Neuronal stem cell (in vitro differentiated cells): ENCODE measurements at regions not wholly inside any gene's neighbourhood (a gene's known extent, or its start where the extent isn't known, plus 50 kb on each side); places are given as distances from the start of the nearest gene placed in this dataset.

Experiments
- DNase-seq: peaks from one replicate; pipeline ENCODE4 v3.0.0-alpha.2; 2013; ENCODE audit warnings: low spot score
- H2AFZ ChIP-seq: one replicate; pipeline ENCODE4 v1.6.1; 2013; ENCODE audit warnings: mild to moderate bottlenecking, low read length, inconsistent platforms
- H2AK5ac ChIP-seq: 2 replicates; pipeline ENCODE4 v1.6.1; 2013; ENCODE audit warnings: low read depth, mild to moderate bottlenecking, inconsistent platforms, low read length, moderate library complexity, mixed read lengths
- H2BK120ac ChIP-seq: 2 replicates; pipeline ENCODE4 v1.6.1; 2013; ENCODE audit warnings: low read depth, mild to moderate bottlenecking, inconsistent platforms, low read length, moderate library complexity, mixed read lengths
- H2BK12ac ChIP-seq: one replicate; pipeline ENCODE4 v1.6.1; 2013; ENCODE audit warnings: low read length, inconsistent platforms
- H2BK15ac ChIP-seq: 2 replicates; pipeline ENCODE4 v1.6.1; 2013; ENCODE audit warnings: mild to moderate bottlenecking, low read length, inconsistent platforms, mixed read lengths
- H2BK5ac ChIP-seq: one replicate; pipeline ENCODE4 v1.6.1; 2013; ENCODE audit warnings: inconsistent platforms, mild to moderate bottlenecking, low read length, moderate library complexity
- H3K14ac ChIP-seq: one replicate; pipeline ENCODE4 v1.6.1; 2013; ENCODE audit warnings: low read length, inconsistent platforms
- H3K18ac ChIP-seq: 2 replicates; pipeline ENCODE4 v1.6.1; 2013; ENCODE audit warnings: low read length, inconsistent platforms
- H3K23ac ChIP-seq: 2 replicates; pipeline ENCODE4 v1.6.1; 2013; ENCODE audit warnings: low read depth, mild to moderate bottlenecking, mixed read lengths, low read length, inconsistent platforms; ENCODE audit not compliant: poor library complexity
- H3K27ac ChIP-seq: replicated peaks from 3 replicates; pipeline ENCODE4 v1.5.1; 2013; ENCODE audit warnings: low read length, inconsistent platforms
- H3K27me3 ChIP-seq, 3 experiments: 2 replicates each; pipeline ENCODE4 v1.6.1; 2013; ENCODE audit warnings: low read length in 3 of 3, mild to moderate bottlenecking in 2 of 3, inconsistent platforms in 1 of 3, low read depth in 1 of 3, mixed read lengths in 1 of 3, moderate library complexity in 1 of 3; ENCODE audit not compliant: control insufficient read depth in 3 of 3, insufficient read depth in 3 of 3
- H3K36me3 ChIP-seq, 2 donors: replicated peaks in 1 of 2; 2 replicates each; pipeline ENCODE4 v1.6.1; 2013; ENCODE audit warnings: low read length in 2 of 2; ENCODE audit not compliant: control insufficient read depth in 2 of 2, insufficient read depth in 2 of 2
- H3K4ac ChIP-seq: 2 replicates; pipeline ENCODE4 v1.6.1; 2013; ENCODE audit warnings: inconsistent platforms, mild to moderate bottlenecking, low read length, moderate library complexity
- H3K4me1 ChIP-seq, 2 donors: 1 replicate in 1 of 2; 2 replicates in 1 of 2; pipeline ENCODE4 v1.6.1; 2013; ENCODE audit warnings: low read length in 2 of 2, low read depth in 1 of 2; ENCODE audit not compliant: control insufficient read depth in 2 of 2, insufficient read depth in 1 of 2
- H3K4me2 ChIP-seq: one replicate; pipeline ENCODE4 v1.6.1; 2013; ENCODE audit warnings: mild to moderate bottlenecking, low read length, inconsistent platforms; ENCODE audit not compliant: insufficient read depth, poor library complexity, severe bottlenecking
- H3K4me3 ChIP-seq, 2 donors: 2 replicates each; pipeline ENCODE4 v1.5.1; 2013; ENCODE audit warnings: low read length in 2 of 2, mild to moderate bottlenecking in 2 of 2, inconsistent platforms in 1 of 2, moderate library complexity in 1 of 2
- H3K79me1 ChIP-seq: one replicate; pipeline ENCODE4 v1.6.1; 2013; ENCODE audit warnings: low read depth, mild to moderate bottlenecking, inconsistent platforms, low read length, moderate library complexity
- H3K9ac ChIP-seq: one replicate; pipeline ENCODE4 v1.6.1; 2013; ENCODE audit warnings: mild to moderate bottlenecking, low read depth, low read length, inconsistent platforms; ENCODE audit not compliant: poor library complexity
- H3K9me3 ChIP-seq, 2 donors: replicated peaks in 1 of 2; 2 replicates each; pipeline versions ENCODE3 to v1.6.1; 2013; ENCODE audit warnings: low read length in 2 of 2, mild to moderate bottlenecking in 2 of 2, inconsistent platforms in 1 of 2, low read depth in 1 of 2, mixed read lengths in 1 of 2, moderate library complexity in 1 of 2; ENCODE audit not compliant: control insufficient read depth in 2 of 2, insufficient read depth in 1 of 2
- H4K8ac ChIP-seq: one replicate; pipeline ENCODE4 v1.6.1; 2013; ENCODE audit warnings: low read depth, mild to moderate bottlenecking, inconsistent platforms, low read length, moderate library complexity
- H4K91ac ChIP-seq: one replicate; pipeline ENCODE4 v1.6.1; 2013; ENCODE audit warnings: low read length, low read depth, mild to moderate bottlenecking, inconsistent platforms; ENCODE audit not compliant: poor library complexity
- WGBS, 2 donors: extraction: QIAGEN DNeasy Blood & Tissue Kit; methylation state at CpG; one replicate each; pipeline ENCODE4 v1.1.7; 2013; ENCODE audit warnings: missing lambda C conversion rate in 2 of 2, mixed read lengths in 1 of 2; ENCODE audit not compliant: insufficient read length in 2 of 2, insufficient replicate concordance in 1 of 2; ENCODE audit errors: extremely low coverage in 2 of 2; 5-methylcytosine and 5-hydroxymethylcytosine counted together

GRCh38 chr4:148563684-148564083, 121.5 kb upstream of the NR3C2 start:
- no peak overlapping the region for H2BK15ac ChIP-seq
- H3K27me3 ChIP-seq: no peaks in the 10 kb centered on the region
- H2AFZ ChIP-seq: no peak overlapping the region
- H3K9ac ChIP-seq: no peak overlapping the region
- no peak overlapping the region for H3K14ac ChIP-seq
- H3K18ac ChIP-seq: no peak overlapping the region
- H2BK5ac ChIP-seq: no peak overlapping the region
- H3K36me3 ChIP-seq: no peaks in the 10 kb centered on the region
- H3K27ac ChIP-seq: no peak overlapping the region
- no peak overlapping the region for H2AK5ac ChIP-seq
- no CpG with 5 or more reads among the region's 3 CpGs for WGBS, 2 donors
- H3K4me2 ChIP-seq: no peak overlapping the region
- no peak overlapping the region for H3K4me3 ChIP-seq
- H2BK120ac ChIP-seq: no peak overlapping the region
- H3K23ac ChIP-seq: no peak overlapping the region
- no peak overlapping the region for H2BK12ac ChIP-seq
- DNase-seq: no peak
- H4K91ac ChIP-seq: no peak overlapping the region
- no peak overlapping the region for H4K8ac ChIP-seq
- H3K4me1 ChIP-seq: peaks cover 0 to 1% of the 10 kb centered on the region in 2 donors
- no peaks in the 10 kb centered on the region for H3K79me1 ChIP-seq
- no peaks in the 10 kb centered on the region for H3K9me3 ChIP-seq
- no peak overlapping the region for H3K4ac ChIP-seq

DNA sequence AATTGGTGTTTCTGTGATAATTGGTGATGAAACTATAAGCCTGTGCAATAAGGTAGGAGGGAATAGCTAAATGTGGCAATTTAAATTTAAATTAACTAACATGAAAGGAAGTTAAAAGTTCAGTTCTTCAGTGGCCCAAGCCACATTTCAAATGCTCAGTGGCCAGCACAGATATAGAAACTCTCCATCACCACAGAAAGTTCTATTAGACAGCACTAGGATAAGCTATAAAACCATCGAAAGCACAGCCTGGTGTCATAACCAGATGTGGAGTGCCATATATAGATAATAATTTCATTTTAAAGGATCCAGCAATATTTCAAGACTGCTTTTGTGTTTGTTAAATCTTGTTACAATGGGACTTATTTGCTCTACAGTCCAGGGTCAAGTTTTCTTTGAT, 119.3 kb upstream of the NR3C2 start:
- no peak for DNase-seq
- Histone ChIP-seq H2BK120ac (no peak overlapping the region), H3K79me1 (no peaks in the 10 kb centered on the region), H3K27ac (no peak overlapping the region), H4K91ac (no peak overlapping the region), H3K14ac (no peak overlapping the region), H3K9ac (no peak overlapping the region), H3K9me3 (no peaks in the 10 kb centered on the region), H3K27me3 (no peaks in the 10 kb centered on the region), H3K4me3 (no peak overlapping the region), H4K8ac (no peak overlapping the region), H3K4ac (no peak overlapping the region), H3K4me2 (no peak overlapping the region), H2BK5ac (no peak overlapping the region), H2AK5ac (no peak overlapping the region), H3K36me3 (no peaks in the 10 kb centered on the region), H2AFZ (no peak overlapping the region), H3K4me1 (peaks cover 0 to 1% of the 10 kb centered on the region in 2 donors), H3K18ac (no peak overlapping the region), H2BK12ac (no peak overlapping the region), H2BK15ac (no peak overlapping the region), H3K23ac (no peak overlapping the region)
- WGBS, 2 donors: no CpG with 5 or more reads among the region's 1 CpG

GRCh38 chr4:148557793-148558192, 115.6 kb upstream of the NR3C2 start:
- no CpG with 5 or more reads among the region's 3 CpGs for WGBS, 2 donors
- Histone ChIP-seq H4K91ac (no peak overlapping the region), H3K9me3 (no peaks in the 10 kb centered on the region), H4K8ac (no peak overlapping the region), H3K27me3 (no peaks in the 10 kb centered on the region), H3K9ac (no peak overlapping the region), H2AK5ac (no peak overlapping the region), H3K4ac (no peak overlapping the region), H2BK12ac (no peak overlapping the region), H3K4me1 (peaks cover 0 to 1% of the 10 kb centered on the region in 2 donors), H3K79me1 (no peaks in the 10 kb centered on the region), H3K4me2 (no peak overlapping the region), H3K14ac (no peak overlapping the region), H3K36me3 (no peaks in the 10 kb centered on the region), H2BK15ac (no peak overlapping the region), H3K23ac (no peak overlapping the region), H2AFZ (no peak overlapping the region), H3K27ac (no peak overlapping the region), H2BK5ac (no peak overlapping the region), H3K4me3 (no peak overlapping the region), H2BK120ac (no peak overlapping the region), H3K18ac (no peak overlapping the region)
- DNase-seq: no peak

GRCh38 chr4:148550788-148551187, 108.6 kb upstream of the NR3C2 start:
- H3K79me1 ChIP-seq: no peaks in the 10 kb centered on the region
- DNase-seq: no peak
- H3K4ac ChIP-seq: no peak overlapping the region
- H2BK5ac ChIP-seq: no peak overlapping the region
- H3K27me3 ChIP-seq: no peaks in the 10 kb centered on the region
- no peaks in the 10 kb centered on the region for H3K4me1 ChIP-seq
- H2AFZ ChIP-seq: no peak overlapping the region
- H3K23ac ChIP-seq: no peak overlapping the region
- no peak overlapping the region for H2BK15ac ChIP-seq
- H2BK12ac ChIP-seq: no peak overlapping the region
- no peak overlapping the region for H2BK120ac ChIP-seq
- H3K27ac ChIP-seq: no peak overlapping the region
- no peaks in the 10 kb centered on the region for H3K36me3 ChIP-seq
- H3K9ac ChIP-seq: no peak overlapping the region
- no peaks in the 10 kb centered on the region for H3K9me3 ChIP-seq
- no peak overlapping the region for H4K8ac ChIP-seq
- no peak overlapping the region for H3K4me2 ChIP-seq
- no peak overlapping the region for H2AK5ac ChIP-seq
- no peak overlapping the region for H3K18ac ChIP-seq
- no CpG with 5 or more reads among the region's 1 CpG for WGBS, 2 donors
- no peak overlapping the region for H4K91ac ChIP-seq
- H3K14ac ChIP-seq: no peak overlapping the region
- H3K4me3 ChIP-seq: no peak overlapping the region
